Fibroblast of mammary gland (primary cell): ENCODE measurements at regions not wholly inside any gene's neighbourhood (a gene's known extent, or its start where the extent isn't known, plus 50 kb on each side); places are given as distances from the start of the nearest gene placed in this dataset.

Source experiments
- DNase-seq: peaks from one replicate; pipeline ENCODE4 v3.0.0-alpha.2; 2010; ENCODE audit warnings: low read depth
- H3K4me3 ChIP-seq: 2 replicates; pipeline ENCODE4 v1.5.1; 2011; ENCODE audit warnings: low read depth, mild to moderate bottlenecking, low read length, moderate library complexity; ENCODE audit not compliant: control insufficient read depth
- CTCF ChIP-seq: conservative IDR thresholded peaks from 2 replicates; pipeline ENCODE4 v1.5.1; 2011; ENCODE audit warnings: low read depth, low read length, inconsistent platforms; ENCODE audit not compliant: control insufficient read depth, insufficient read depth

GRCh38 chr3:55369141-55369847 is 117.8 kb downstream of the WNT5A start:
- no peak overlapping the region for H3K4me3 ChIP-seq
- TF ChIP-seq CTCF: no peak
- no peak for DNase-seq

- TF ChIP-seq CTCF: no peak
- DNase-seq: no peak
These were observed 118.7 kb downstream of the WNT5A start for GRCh38 chr3:55368366-55368765.

GRCh38 chr3:55367384-55367783 is 119.7 kb downstream of the WNT5A start:
- TF ChIP-seq CTCF: no peak
- DNase-seq: no peak
- no peak overlapping the region for H3K4me3 ChIP-seq

More at GRCh38 chr3:55368366-55368765, 118.7 kb downstream of the WNT5A start:
- H3K4me3 ChIP-seq: no peak overlapping the region

GRCh38 chr3:55364421-55364820 is 122.7 kb downstream of the WNT5A start:
- DNase-seq: no peak
- no peak for TF ChIP-seq CTCF
- H3K4me3 ChIP-seq: no peak overlapping the region

- peak; percentile 43 for DNase-seq
- H3K4me3 ChIP-seq: no peak overlapping the region
- no peak for TF ChIP-seq CTCF
These were observed 124.7 kb downstream of the WNT5A start for GRCh38 chr3:55362210-55362960.

- TF ChIP-seq CTCF: no peak
These were observed 129.3 kb downstream of the WNT5A start for GRCh38 chr3:55357796-55358195.

GRCh38 chr3:55352668-55353067 is 134.4 kb downstream of the WNT5A start:
- H3K4me3 ChIP-seq: no peak overlapping the region
- no peak for TF ChIP-seq CTCF
- peak; percentile 10 for DNase-seq

More at GRCh38 chr3:55357796-55358195, 129.3 kb downstream of the WNT5A start:
- no peak for DNase-seq
- no peak overlapping the region for H3K4me3 ChIP-seq
